Erythroblast (primary cell): ENCODE measurements at regions not wholly inside any gene's neighbourhood (a gene's known extent, or its start where the extent isn't known, plus 50 kb on each side); places are given as distances from the start of the nearest gene placed in this dataset.

Experiments used
- GATA1 ChIP-seq: IDR thresholded peaks from 2 replicates; pipeline ENCODE4 v1.6.1; 2011; ENCODE audit warnings: low read depth, mild to moderate bottlenecking, control low read depth, low read length, moderate library complexity
- POLR2A ChIP-seq: IDR thresholded peaks from 2 replicates; pipeline ENCODE4 v1.6.1; 2011; ENCODE audit warnings: mild to moderate bottlenecking, low read length

DNA sequence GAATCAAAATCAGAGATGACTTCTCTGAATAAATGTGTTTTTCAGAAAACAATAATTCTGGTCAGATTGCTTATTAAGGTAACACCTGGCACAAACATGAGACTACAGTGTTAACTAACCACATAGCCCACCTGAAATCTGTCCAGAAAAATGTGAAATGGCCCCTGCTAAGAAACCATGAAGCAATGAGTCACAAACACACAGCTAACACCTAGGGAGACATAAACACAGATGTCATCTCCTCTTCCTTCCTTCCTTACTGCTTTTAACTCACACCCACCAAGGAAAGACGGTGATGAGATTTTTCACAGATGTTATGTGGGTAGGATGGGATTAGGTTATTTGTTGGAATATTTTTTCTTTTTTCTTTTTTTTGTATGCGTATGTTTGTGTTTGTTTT is 315.0 kb upstream of the STAC start:
- no peak for TF ChIP-seq POLR2A
- TF ChIP-seq GATA1: no peak
